ENCODE measurements at regions not wholly inside any gene's neighbourhood (a gene's known extent, or its start where the extent isn't known, plus 50 kb on each side); places are given as distances from the start of the nearest gene placed in this dataset.

GRCh38 chr20:12786276-12786675 is 222.5 kb upstream of the SPTLC3 start:
- no peak overlapping the region for H3K27ac ChIP-seq (ENCODE audit: extremely low read depth, low read depth, low read length)
- intact Hi-C loops (cut with micrococcal nuclease) (no loop called here), in situ Hi-C loops (cut with MboI) (no loop called here)
- no peaks in the 10 kb centered on the region for H3K36me3 ChIP-seq (ENCODE audit: control insufficient read depth, insufficient read depth, low read length)
- H3K4me2 ChIP-seq (ENCODE audit: insufficient read depth, low read length), result no peak overlapping the region
- ChIA-PET POLR2A (no interaction called here), CTCF (ENCODE audit: low intra/inter-chr PET ratio) (no interaction called here)
- ATAC-seq (no peak), DNase-seq (ENCODE audit: extremely low read depth in 1 of 4, low spot score in 3 of 4) (no peak), FAIRE-seq (no peak)
- no peak overlapping the region for H3K4me3 ChIP-seq
- TF ChIP-seq RCOR1 (IDR thresholded peaks at IDR 0.05; ENCODE audit: borderline replicate concordance in 1 of 2, low read depth in 2 of 2, low read length in 2 of 2) (no peak), U2AF2 (optimal IDR thresholded peaks at IDR 0.05; ENCODE audit: low read depth, low read length) (no peak), MAX (CRISPR knock-in tag; IDR thresholded peaks at IDR 0.05) (no peak), MTA1 (IDR thresholded peaks at IDR 0.05; ENCODE audit: borderline replicate concordance) (no peak), ERF (CRISPR knock-in tag; IDR thresholded peaks at IDR 0.05) (no peak), ZNF311 (CRISPR knock-in tag; IDR thresholded peaks at IDR 0.05) (no peak), FOXK1 (CRISPR knock-in tag; IDR thresholded peaks at IDR 0.05; ENCODE audit: borderline replicate concordance) (no peak), OTX1 (CRISPR knock-in tag; IDR thresholded peaks at IDR 0.05) (no peak), NCOA6 (IDR thresholded peaks at IDR 0.05) (no peak), FOXA3 (CRISPR knock-in tag; conservative IDR thresholded peaks at IDR 0.05 in 1 of 2, IDR thresholded peaks at IDR 0.05 in 1 of 2) (no peak), TEAD1 (CRISPR knock-in tag; IDR thresholded peaks at IDR 0.05) (no peak)
- no peak overlapping the region for H3K9ac ChIP-seq (ENCODE audit: insufficient read depth in 1 of 2, low read depth in 2 of 2, low read length in 2 of 2)
- H3K9me1 ChIP-seq (ENCODE audit: control insufficient read depth, insufficient read depth, low read length), result no peaks in the 10 kb centered on the region
- H3K9me3 ChIP-seq (replicated peaks; ENCODE audit: control insufficient read depth, insufficient read depth, low read depth, low read length), result no peaks in the 10 kb centered on the region
- no peak overlapping the region for H2AFZ ChIP-seq (ENCODE audit: low read depth, low read length)
- H3K79me2 ChIP-seq (ENCODE audit: control insufficient read depth, insufficient read depth, low read length), result no peaks in the 10 kb centered on the region
- no peaks in the 10 kb centered on the region for H3K4me1 ChIP-seq (replicated peaks in 1 of 2; ENCODE audit: control insufficient read depth in 2 of 2, insufficient read depth in 2 of 2, low read length in 2 of 2)
- no TSS peak for BruUV-seq (replicated peaks)
- no peaks in the 10 kb centered on the region for H3K27me3 ChIP-seq (ENCODE audit: control insufficient read depth in 2 of 2, insufficient read depth in 2 of 2, low read length in 2 of 2)
- 2% methylated on average over 5 of the region's 5 CpGs for WGBS (ENCODE audit: insufficient coverage, low coverage, missing lambda C conversion rate)
- H4K20me1 ChIP-seq (replicated peaks; ENCODE audit: control insufficient read depth, insufficient read depth, low read length), result no peaks in the 10 kb centered on the region
